ENCODE measurements at regions not wholly inside any gene's neighbourhood (a gene's known extent, or its start where the extent isn't known, plus 50 kb on each side); places are given as distances from the start of the nearest gene placed in this dataset.

- H3K9me3 ChIP-seq (ENCODE audit: control insufficient read depth in 3 of 3, low read length in 3 of 3), result no peaks in the 10 kb centered on the region
- H3K27ac ChIP-seq (ENCODE audit: low read depth, low read length), result no peak overlapping the region
These were observed 202.2 kb upstream of the OR4E1 start for GRCh38 chr14:21875791-21876190.

GRCh38 chr14:21874946-21875345 is 201.3 kb upstream of the OR4E1 start:
- Histone ChIP-seq H3K9me3 (ENCODE audit: control insufficient read depth in 3 of 3, low read length in 3 of 3) (no peaks in the 10 kb centered on the region), H3K36me3 (ENCODE audit: control insufficient read depth in 3 of 3, insufficient read depth in 3 of 3, low read length in 3 of 3) (no peaks in the 10 kb centered on the region), H3K27ac (ENCODE audit: low read depth, low read length) (no peak overlapping the region), H3K4me3 (ENCODE audit: low read length in 3 of 3) (no peak overlapping the region), H3K4me1 (ENCODE audit: control insufficient read depth in 3 of 3, insufficient read depth in 3 of 3, low read length in 3 of 3) (no peaks in the 10 kb centered on the region), H3K9ac (ENCODE audit: low read depth in 1 of 3, low read length in 3 of 3) (no peak overlapping the region), H3K27me3 (ENCODE audit: control insufficient read depth in 3 of 3, insufficient read depth in 3 of 3, low read length in 3 of 3) (peaks cover 0 to 2% (median 0%) of the 10 kb centered on the region in 3 donors)

More at GRCh38 chr14:21875791-21876190, 202.2 kb upstream of the OR4E1 start:
- Histone ChIP-seq H3K4me3 (ENCODE audit: low read length in 3 of 3) (no peak overlapping the region), H3K9ac (ENCODE audit: low read depth in 1 of 3, low read length in 3 of 3) (no peak overlapping the region), H3K36me3 (ENCODE audit: control insufficient read depth in 3 of 3, insufficient read depth in 3 of 3, low read length in 3 of 3) (no peaks in the 10 kb centered on the region), H3K4me1 (ENCODE audit: control insufficient read depth in 3 of 3, insufficient read depth in 3 of 3, low read length in 3 of 3) (no peaks in the 10 kb centered on the region), H3K27me3 (ENCODE audit: control insufficient read depth in 3 of 3, insufficient read depth in 3 of 3, low read length in 3 of 3) (peaks cover 0 to 2% (median 0%) of the 10 kb centered on the region in 3 donors)

- Histone ChIP-seq H3K27ac (ENCODE audit: low read depth, low read length) (no peak overlapping the region), H3K4me3 (ENCODE audit: low read length in 3 of 3) (no peak overlapping the region), H3K36me3 (ENCODE audit: control insufficient read depth in 3 of 3, insufficient read depth in 3 of 3, low read length in 3 of 3) (no peaks in the 10 kb centered on the region), H3K27me3 (ENCODE audit: control insufficient read depth in 3 of 3, insufficient read depth in 3 of 3, low read length in 3 of 3) (peaks cover 0 to 2% (median 0%) of the 10 kb centered on the region in 3 donors), H3K4me1 (ENCODE audit: control insufficient read depth in 3 of 3, insufficient read depth in 3 of 3, low read length in 3 of 3) (no peaks in the 10 kb centered on the region), H3K9ac (ENCODE audit: low read depth in 1 of 3, low read length in 3 of 3) (no peak overlapping the region), H3K9me3 (ENCODE audit: control insufficient read depth in 3 of 3, low read length in 3 of 3) (no peaks in the 10 kb centered on the region)
These were observed 200.5 kb upstream of the OR4E1 start for GRCh38 chr14:21874167-21874566.

- H3K36me3 ChIP-seq (ENCODE audit: control insufficient read depth in 3 of 3, insufficient read depth in 3 of 3, low read length in 3 of 3), result no peaks in the 10 kb centered on the region
- H3K9ac ChIP-seq (ENCODE audit: low read depth in 1 of 3, low read length in 3 of 3), result no peak overlapping the region
- no peaks in the 10 kb centered on the region for H3K27me3 ChIP-seq (ENCODE audit: control insufficient read depth in 3 of 3, insufficient read depth in 3 of 3, low read length in 3 of 3)
- no peaks in the 10 kb centered on the region for H3K9me3 ChIP-seq (ENCODE audit: control insufficient read depth in 3 of 3, low read length in 3 of 3)
- no peaks in the 10 kb centered on the region for H3K4me1 ChIP-seq (ENCODE audit: control insufficient read depth in 3 of 3, insufficient read depth in 3 of 3, low read length in 3 of 3)
- no peak overlapping the region for H3K4me3 ChIP-seq (ENCODE audit: low read length in 3 of 3)
- H3K27ac ChIP-seq (ENCODE audit: low read depth, low read length), result no peak overlapping the region
These were observed 194.9 kb upstream of the OR4E1 start for GRCh38 chr14:21868442-21869046.

- Histone ChIP-seq H3K4me3 (ENCODE audit: low read length in 3 of 3) (no peak overlapping the region), H3K27ac (ENCODE audit: low read depth, low read length) (no peak overlapping the region), H3K9ac (ENCODE audit: low read depth in 1 of 3, low read length in 3 of 3) (no peak overlapping the region), H3K9me3 (ENCODE audit: control insufficient read depth in 3 of 3, low read length in 3 of 3) (no peaks in the 10 kb centered on the region), H3K4me1 (ENCODE audit: control insufficient read depth in 3 of 3, insufficient read depth in 3 of 3, low read length in 3 of 3) (no peaks in the 10 kb centered on the region), H3K36me3 (ENCODE audit: control insufficient read depth in 3 of 3, insufficient read depth in 3 of 3, low read length in 3 of 3) (no peaks in the 10 kb centered on the region), H3K27me3 (ENCODE audit: control insufficient read depth in 3 of 3, insufficient read depth in 3 of 3, low read length in 3 of 3) (no peaks in the 10 kb centered on the region)
These were observed 193.9 kb upstream of the OR4E1 start for GRCh38 chr14:21867541-21867940.

GRCh38 chr14:21866479-21866878 is 192.9 kb upstream of the OR4E1 start:
- no peak overlapping the region for H3K27ac ChIP-seq (ENCODE audit: low read depth, low read length)
- no peaks in the 10 kb centered on the region for H3K36me3 ChIP-seq (ENCODE audit: control insufficient read depth in 3 of 3, insufficient read depth in 3 of 3, low read length in 3 of 3)
- H3K9me3 ChIP-seq (ENCODE audit: control insufficient read depth in 3 of 3, low read length in 3 of 3), result no peaks in the 10 kb centered on the region
- no peak overlapping the region for H3K9ac ChIP-seq (ENCODE audit: low read depth in 1 of 3, low read length in 3 of 3)
- no peaks in the 10 kb centered on the region for H3K27me3 ChIP-seq (ENCODE audit: control insufficient read depth in 3 of 3, insufficient read depth in 3 of 3, low read length in 3 of 3)
- H3K4me3 ChIP-seq (ENCODE audit: low read length in 3 of 3), result no peak overlapping the region
- H3K4me1 ChIP-seq (ENCODE audit: control insufficient read depth in 3 of 3, insufficient read depth in 3 of 3, low read length in 3 of 3), result no peaks in the 10 kb centered on the region

GRCh38 chr14:21863289-21863688 is 189.7 kb upstream of the OR4E1 start:
- Histone ChIP-seq H3K27ac (ENCODE audit: low read depth, low read length) (no peak overlapping the region), H3K4me3 (ENCODE audit: low read length in 3 of 3) (no peak overlapping the region), H3K27me3 (ENCODE audit: control insufficient read depth in 3 of 3, insufficient read depth in 3 of 3, low read length in 3 of 3) (no peaks in the 10 kb centered on the region), H3K36me3 (ENCODE audit: control insufficient read depth in 3 of 3, insufficient read depth in 3 of 3, low read length in 3 of 3) (no peaks in the 10 kb centered on the region), H3K4me1 (ENCODE audit: control insufficient read depth in 3 of 3, insufficient read depth in 3 of 3, low read length in 3 of 3) (no peaks in the 10 kb centered on the region), H3K9ac (ENCODE audit: low read depth in 1 of 3, low read length in 3 of 3) (no peak overlapping the region), H3K9me3 (ENCODE audit: control insufficient read depth in 3 of 3, low read length in 3 of 3) (no peaks in the 10 kb centered on the region)

GRCh38 chr14:21861153-21861552 is 187.5 kb upstream of the OR4E1 start:
- no peak overlapping the region for H3K27ac ChIP-seq (ENCODE audit: low read depth, low read length)
- H3K36me3 ChIP-seq (ENCODE audit: control insufficient read depth in 3 of 3, insufficient read depth in 3 of 3, low read length in 3 of 3), result no peaks in the 10 kb centered on the region
- no peak overlapping the region for H3K4me3 ChIP-seq (ENCODE audit: low read length in 3 of 3)
- no peaks in the 10 kb centered on the region for H3K9me3 ChIP-seq (ENCODE audit: control insufficient read depth in 3 of 3, low read length in 3 of 3)
- no peaks in the 10 kb centered on the region for H3K4me1 ChIP-seq (ENCODE audit: control insufficient read depth in 3 of 3, insufficient read depth in 3 of 3, low read length in 3 of 3)
- no peak overlapping the region for H3K9ac ChIP-seq (ENCODE audit: low read depth in 1 of 3, low read length in 3 of 3)
- no peaks in the 10 kb centered on the region for H3K27me3 ChIP-seq (ENCODE audit: control insufficient read depth in 3 of 3, insufficient read depth in 3 of 3, low read length in 3 of 3)

GRCh38 chr14:21860172-21860571 is 186.6 kb upstream of the OR4E1 start:
- H3K27ac ChIP-seq (ENCODE audit: low read depth, low read length), result no peak overlapping the region
- H3K4me1 ChIP-seq (ENCODE audit: control insufficient read depth in 3 of 3, insufficient read depth in 3 of 3, low read length in 3 of 3), result no peaks in the 10 kb centered on the region
- H3K9ac ChIP-seq (ENCODE audit: low read depth in 1 of 3, low read length in 3 of 3), result no peak overlapping the region
- no peaks in the 10 kb centered on the region for H3K36me3 ChIP-seq (ENCODE audit: control insufficient read depth in 3 of 3, insufficient read depth in 3 of 3, low read length in 3 of 3)
- H3K27me3 ChIP-seq (ENCODE audit: control insufficient read depth in 3 of 3, insufficient read depth in 3 of 3, low read length in 3 of 3), result no peaks in the 10 kb centered on the region
- H3K4me3 ChIP-seq (ENCODE audit: low read length in 3 of 3), result no peak overlapping the region
- no peaks in the 10 kb centered on the region for H3K9me3 ChIP-seq (ENCODE audit: control insufficient read depth in 3 of 3, low read length in 3 of 3)

GRCh38 chr14:21852775-21853174 is 179.2 kb upstream of the OR4E1 start:
- Histone ChIP-seq H3K9me3 (ENCODE audit: control insufficient read depth in 3 of 3, low read length in 3 of 3) (no peaks in the 10 kb centered on the region), H3K27ac (ENCODE audit: low read depth, low read length) (no peak overlapping the region), H3K9ac (ENCODE audit: low read depth in 1 of 3, low read length in 3 of 3) (no peak overlapping the region), H3K27me3 (ENCODE audit: control insufficient read depth in 3 of 3, insufficient read depth in 3 of 3, low read length in 3 of 3) (no peaks in the 10 kb centered on the region), H3K4me1 (ENCODE audit: control insufficient read depth in 3 of 3, insufficient read depth in 3 of 3, low read length in 3 of 3) (no peaks in the 10 kb centered on the region), H3K4me3 (ENCODE audit: low read length in 3 of 3) (no peak overlapping the region), H3K36me3 (ENCODE audit: control insufficient read depth in 3 of 3, insufficient read depth in 3 of 3, low read length in 3 of 3) (no peaks in the 10 kb centered on the region)

Measured in skeletal muscle tissue (tissue), 3 donors.